CD4-positive, alpha-beta memory T cell (primary cell): ENCODE measurements at regions not wholly inside any gene's neighbourhood (a gene's known extent, or its start where the extent isn't known, plus 50 kb on each side); places are given as distances from the start of the nearest gene placed in this dataset.
A peak's percentile ranks its signal among the peaks of the same experiment; 100 is the strongest.
"Not testable (repeated sequence)": the region's sequence is repeated elsewhere in the genome, so short reads cannot be mapped to it uniquely, and the experiment has no call there.

Experiments used
- CTCF ChIA-PET: fragments of 350-600 bp; sonication (Branson Sonifier 250); formaldehyde crosslinking; loops from one replicate; lab custom pipeline; 2021; ENCODE audit warnings: inconsistent platforms; ENCODE audit not compliant: partially characterized antibody; lab: Charles Lee
- POLR2A ChIA-PET: fragments of 350-600 bp; sonication (Branson Sonifier 250); formaldehyde crosslinking; loops from one replicate; lab custom pipeline; 2021; ENCODE audit not compliant: partially characterized antibody; lab: Charles Lee
- DNase-seq, 5 donors: peaks; one replicate each; pipeline versions ENCODE4 v3.0.0 to v3.0.0-alpha.2; 2020 to 2022; ENCODE audit warnings: mixed read lengths in 1 of 5
- H3K27ac ChIP-seq: one replicate; pipeline ENCODE4 v1.7.0; 2013; ENCODE audit warnings: low read depth, low read length
- H3K27me3 ChIP-seq: 2 replicates; pipeline ENCODE4 v1.7.0; 2013; ENCODE audit warnings: mild to moderate bottlenecking, low read length, moderate library complexity; ENCODE audit not compliant: insufficient read depth
- H3K36me3 ChIP-seq: 2 replicates; pipeline ENCODE4 v1.7.0; 2013; ENCODE audit warnings: mild to moderate bottlenecking, low read length, moderate library complexity; ENCODE audit not compliant: insufficient read depth
- H3K4me1 ChIP-seq: 2 replicates; pipeline ENCODE4 v1.7.0; 2013; ENCODE audit warnings: mild to moderate bottlenecking, low read length, moderate library complexity; ENCODE audit not compliant: insufficient read depth
- H3K4me3 ChIP-seq, 2 donors: one replicate each; pipeline ENCODE4 v1.7.0; 2013; ENCODE audit warnings: low read length in 2 of 2, mild to moderate bottlenecking in 1 of 2
- H3K9me3 ChIP-seq, 2 donors: one replicate each; pipeline ENCODE4 v1.7.0; 2013; ENCODE audit warnings: low read length in 2 of 2, control low read depth in 1 of 2; ENCODE audit not compliant: control insufficient read depth in 1 of 2
- H3K27ac Mint-ChIP-seq, 7 donors: one replicate each; pipeline ENCODE4 v1.8.0; 2020 to 2021; ENCODE audit warnings: mixed read lengths in 7 of 7, mild to moderate bottlenecking in 6 of 7, inconsistent platforms in 3 of 7, moderate library complexity in 3 of 7
- H3K27me3 Mint-ChIP-seq, 2 donors: one replicate each; pipeline ENCODE4 v1.8.0; 2020 to 2021; ENCODE audit warnings: mixed read lengths in 2 of 2
- H3K36me3 Mint-ChIP-seq, 2 donors: one replicate each; pipeline ENCODE4 v1.8.0; 2020 to 2021; ENCODE audit warnings: mixed read lengths in 2 of 2, inconsistent platforms in 1 of 2, mild to moderate bottlenecking in 1 of 2
- H3K4me1 Mint-ChIP-seq, 4 donors: one replicate each; pipeline ENCODE4 v1.8.0; 2020 to 2021; ENCODE audit warnings: mixed read lengths in 4 of 4, mild to moderate bottlenecking in 1 of 4
- H3K4me3 Mint-ChIP-seq, 8 donors: one replicate each; pipeline ENCODE4 v1.8.0; 2020 to 2021; ENCODE audit warnings: mixed read lengths in 8 of 8, mild to moderate bottlenecking in 7 of 8, moderate library complexity in 6 of 8, inconsistent platforms in 3 of 8
- H3K9me3 Mint-ChIP-seq, 8 donors: one replicate each; pipeline ENCODE4 v1.8.0; 2020 to 2021; ENCODE audit warnings: mixed read lengths in 8 of 8, mild to moderate bottlenecking in 5 of 8, inconsistent platforms in 3 of 8, moderate library complexity in 1 of 8
- intact Hi-C: fragments of 100-400 bp; cut with micrococcal nuclease; formaldehyde crosslinking; loops from one replicate; pipeline ENCODE4 v1.15.1; 2023

DNA sequence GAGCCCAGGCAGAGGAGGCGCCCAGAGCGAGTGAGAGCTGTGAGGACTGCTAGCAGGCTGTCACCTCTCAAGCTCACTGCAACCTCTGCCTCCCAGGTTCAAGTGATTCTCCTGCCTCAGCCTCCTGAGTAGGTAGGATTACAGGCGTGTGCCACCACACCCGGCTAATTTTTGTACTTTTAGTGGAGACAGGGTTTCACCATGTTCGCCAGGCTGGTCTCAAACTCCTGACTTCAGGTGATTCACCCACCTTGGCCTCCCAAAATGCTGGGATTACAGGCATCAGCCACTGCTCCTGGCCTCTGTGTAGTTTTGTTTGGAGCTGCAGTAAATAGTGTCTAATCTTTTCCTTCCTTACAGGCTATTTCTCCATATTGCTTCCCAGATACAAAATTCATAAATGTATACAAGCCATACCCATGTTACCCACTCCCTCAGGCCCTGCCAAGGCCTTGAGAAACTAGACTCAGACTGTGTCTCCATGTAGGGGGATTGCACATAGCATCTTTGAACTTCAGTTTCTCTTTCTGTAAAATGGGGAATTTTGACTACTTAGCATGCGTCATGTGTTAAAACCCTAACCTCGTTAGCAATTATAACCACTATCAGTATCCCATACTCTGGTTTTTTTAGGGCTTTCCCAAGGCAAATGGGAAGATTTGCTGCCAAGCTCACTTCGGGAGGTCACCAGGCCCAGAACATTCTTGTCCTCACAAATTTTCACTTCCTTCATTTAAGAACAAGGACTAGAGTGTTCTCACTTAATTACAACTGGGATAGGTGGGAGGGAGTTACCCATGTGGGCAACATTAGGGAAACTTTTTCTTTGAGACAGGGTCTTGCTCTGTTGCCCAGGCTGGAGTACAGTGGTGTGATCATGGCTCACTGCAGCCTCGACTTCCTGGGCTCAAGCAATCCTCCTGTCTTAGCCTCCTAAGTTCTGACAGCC is 67.3 kb upstream of the DDR1 start:
- Histone ChIP-seq H3K4me1 (peaks cover 36% of the 10 kb centered on the region), H3K9me3 (no peaks in the 10 kb centered on the region), H3K36me3 (no peaks in the 10 kb centered on the region), H3K4me3 (no peak overlapping the region), H3K27ac (no peak overlapping the region), H3K27me3 (no peaks in the 10 kb centered on the region)
- peak overlapping the region in 1 of 8 donors; percentile 70 for H3K4me3 Mint-ChIP-seq
- H3K36me3 Mint-ChIP-seq = peaks cover 4 to 9% of the 10 kb centered on the region in 2 donors
- CTCF ChIA-PET = interaction anchor here (8.0 kb wide), 1 partner anchor 13 kb away, joined by 39 read pairs; no protein-coding TSS in a partner anchor
- H3K27me3 Mint-ChIP-seq = no peaks in the 10 kb centered on the region
- H3K9me3 Mint-ChIP-seq = no peaks in the 10 kb centered on the region
- POLR2A ChIA-PET = interaction anchor here (0.7 kb wide), 1 partner anchor 23 kb away, joined by 4 read pairs; no protein-coding TSS in a partner anchor
- H3K27ac Mint-ChIP-seq = peak overlapping the region; percentile 63 to 88 (median 82)
- no peak for DNase-seq
- H3K4me1 Mint-ChIP-seq = peaks cover 51 to 82% (median 62%) of the 10 kb centered on the region in 4 donors
- intact Hi-C loops = no loop called here

DNA sequence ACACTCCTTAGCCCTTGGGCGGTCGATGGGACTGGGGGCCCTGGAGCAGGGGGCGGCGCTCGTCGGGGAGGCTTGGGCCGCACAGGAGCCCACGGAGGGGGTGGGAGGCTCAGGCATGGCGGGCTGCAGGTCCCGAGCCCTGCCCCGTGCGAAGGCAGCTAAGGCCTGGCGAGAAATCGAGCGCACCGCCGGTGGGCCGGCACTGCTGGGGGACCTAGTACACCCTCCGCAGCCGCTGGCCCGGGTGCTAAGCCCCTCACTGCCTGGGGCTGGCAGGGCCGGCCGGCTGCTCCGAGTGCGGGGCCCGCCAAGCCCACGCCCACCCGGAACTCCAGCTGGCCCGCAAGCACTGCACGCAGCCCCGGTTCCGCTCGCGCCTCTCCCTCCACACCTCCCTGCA is 68.0 kb upstream of the DDR1 start:
- H3K4me3 Mint-ChIP-seq, H3K9me3 Mint-ChIP-seq, H3K9me3 ChIP-seq, H3K4me3 ChIP-seq, intact Hi-C loops, H3K27me3 ChIP-seq, H3K27ac ChIP-seq, H3K36me3 Mint-ChIP-seq, DNase-seq, H3K36me3 ChIP-seq, H3K27me3 Mint-ChIP-seq: not testable (repeated sequence)
- Mint-ChIP-seq H3K27ac (peak overlapping the region in 2 of 7 donors; percentile 25 to 63), H3K4me1 (peaks cover 47 to 78% (median 59%) of the 10 kb centered on the region in 4 donors)
- peaks cover 39% of the 10 kb centered on the region for H3K4me1 ChIP-seq
- ChIA-PET CTCF (interaction anchor here (1.1 to 8.0 kb wide), 3 partner anchors 13 to 263 kb away, joined by 3 to 39 read pairs (median 3); no protein-coding TSS in a partner anchor), POLR2A (interaction anchor here (2.1 kb wide), 1 partner anchor 23 kb away, joined by 8 read pairs; no protein-coding TSS in a partner anchor)

DNA sequence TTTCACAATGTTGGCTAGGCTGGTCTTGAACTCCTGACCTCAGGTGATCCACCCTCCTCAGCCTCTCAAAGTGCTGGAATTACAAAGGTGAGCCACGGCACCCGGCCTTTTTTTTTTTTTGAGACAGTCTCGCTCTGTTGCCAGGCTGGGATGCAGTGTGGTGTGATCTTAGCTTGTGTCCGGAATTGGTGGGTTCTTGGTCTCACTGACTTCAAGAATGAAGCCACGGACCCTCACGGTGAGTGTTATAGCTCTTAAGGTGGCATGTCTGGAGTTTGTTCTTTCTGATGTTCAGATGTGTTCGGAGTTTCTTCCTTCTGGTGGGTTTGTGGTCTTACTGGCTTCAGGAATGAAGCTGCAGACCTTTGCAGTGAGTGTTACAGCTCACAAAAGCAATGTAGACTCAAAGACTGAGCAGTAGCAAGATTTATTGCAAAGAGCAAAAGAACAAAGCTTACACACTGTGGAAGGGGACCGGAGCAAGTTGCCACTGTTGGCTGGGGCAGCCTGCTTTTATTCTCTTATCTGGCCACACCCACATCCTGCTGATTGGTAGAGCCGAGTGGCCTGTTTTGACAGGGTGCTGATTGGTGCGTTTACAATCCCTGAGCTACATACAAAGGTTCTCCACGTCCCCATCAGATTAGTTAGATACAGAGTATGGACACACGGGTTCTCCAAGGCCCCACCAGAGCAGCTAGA is 69.1 kb upstream of the DDR1 start:
- H3K4me3 Mint-ChIP-seq = peak overlapping the region in 2 of 8 donors; percentile 3 to 40
- intact Hi-C loops = not testable (repeated sequence)
- peaks cover 52 to 80% (median 64%) of the 10 kb centered on the region in 4 donors for H3K4me1 Mint-ChIP-seq

DNA sequence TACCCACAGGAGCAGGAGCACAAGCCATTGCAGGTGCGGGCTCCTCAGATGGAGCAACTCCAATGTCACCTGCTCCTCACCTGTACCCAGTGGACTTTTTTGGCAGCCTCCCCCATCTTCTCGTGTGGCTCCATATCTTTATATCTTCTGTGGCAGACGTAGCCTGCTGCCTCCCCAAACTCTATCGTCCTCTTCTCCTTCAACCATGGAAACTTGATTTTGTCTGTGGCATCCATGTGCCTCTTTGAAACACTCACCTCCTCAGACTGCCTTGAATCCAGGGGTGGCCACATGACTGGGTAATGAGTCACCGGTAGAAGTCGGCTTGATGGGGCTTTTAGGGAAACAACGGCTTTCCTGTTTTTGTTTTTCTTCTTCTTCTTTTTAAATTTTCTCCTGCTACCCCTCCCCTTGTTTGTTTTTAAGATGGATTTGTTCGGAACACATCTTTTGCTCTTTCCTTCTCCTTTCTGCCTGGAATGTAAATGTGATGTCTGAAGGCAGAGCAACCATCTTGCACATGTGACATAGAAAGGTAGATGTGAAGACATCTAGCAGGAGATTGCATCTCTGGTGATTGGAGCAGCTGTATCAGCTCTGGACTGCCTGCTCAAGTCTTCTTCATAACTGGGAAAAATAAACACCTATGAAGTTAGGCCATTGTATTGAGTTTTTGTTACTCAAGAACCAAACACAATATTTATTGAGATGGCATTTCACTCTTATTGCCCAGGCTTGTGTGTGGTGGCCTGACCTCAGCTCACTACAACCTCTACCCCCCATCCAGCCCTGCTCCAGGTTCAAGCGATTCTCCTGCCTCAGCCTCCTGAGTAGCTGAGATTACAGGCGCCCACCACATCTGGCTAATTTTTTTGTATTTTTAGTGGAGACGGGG is 69.9 kb upstream of the DDR1 start:
- DNase-seq = peak in 1 of 5 donors; percentile 70
- Mint-ChIP-seq H3K4me3 (peak overlapping the region in 7 of 8 donors; percentile 29 to 69 (median 56)), H3K27me3 (no peaks in the 10 kb centered on the region), H3K4me1 (peaks cover 50 to 80% (median 65%) of the 10 kb centered on the region in 4 donors), H3K27ac (peak overlapping the region; percentile 7 to 92 (median 75)), H3K9me3 (no peaks in the 10 kb centered on the region), H3K36me3 (peaks cover 3 to 4% of the 10 kb centered on the region in 2 donors)
- Histone ChIP-seq H3K4me1 (peaks cover 58% of the 10 kb centered on the region), H3K27me3 (no peaks in the 10 kb centered on the region), H3K27ac (no peak overlapping the region), H3K4me3 (no peak overlapping the region), H3K36me3 (no peaks in the 10 kb centered on the region), H3K9me3 (no peaks in the 10 kb centered on the region)
- ChIA-PET CTCF (interaction anchor here (1.4 to 8.0 kb wide), 2 partner anchors 15 to 84 kb away, joined by 5 to 39 read pairs; no protein-coding TSS in a partner anchor), POLR2A (interaction anchor here (0.6 to 2.1 kb wide), 5 partner anchors 10 to 45 kb away, joined by 3 to 15 read pairs (median 3); no protein-coding TSS in a partner anchor)
- intact Hi-C loops = loop anchor here (5.0 kb wide), 1 partner anchor 72 kb away; the partner anchor contains the start of genes FLOT1 and IER3

More for the DNA sequence above, 69.1 kb upstream of the DDR1 start:
- ChIA-PET POLR2A (interaction anchor here (0.6 to 2.1 kb wide), 3 partner anchors 9 to 27 kb away, joined by 3 to 8 read pairs (median 3); no protein-coding TSS in a partner anchor), CTCF (interaction anchor here (0.6 to 8.0 kb wide), 5 partner anchors 14 to 264 kb away, joined by 3 to 39 read pairs (median 3); no protein-coding TSS in a partner anchor)
- H3K36me3 Mint-ChIP-seq, H3K27ac ChIP-seq, H3K9me3 Mint-ChIP-seq, H3K4me3 ChIP-seq, H3K27me3 ChIP-seq, DNase-seq, H3K36me3 ChIP-seq, H3K9me3 ChIP-seq, H3K27me3 Mint-ChIP-seq: not testable (repeated sequence)
- peak overlapping the region; percentile 25 to 90 (median 63) for H3K27ac Mint-ChIP-seq
- peaks cover 50% of the 10 kb centered on the region for H3K4me1 ChIP-seq

DNA sequence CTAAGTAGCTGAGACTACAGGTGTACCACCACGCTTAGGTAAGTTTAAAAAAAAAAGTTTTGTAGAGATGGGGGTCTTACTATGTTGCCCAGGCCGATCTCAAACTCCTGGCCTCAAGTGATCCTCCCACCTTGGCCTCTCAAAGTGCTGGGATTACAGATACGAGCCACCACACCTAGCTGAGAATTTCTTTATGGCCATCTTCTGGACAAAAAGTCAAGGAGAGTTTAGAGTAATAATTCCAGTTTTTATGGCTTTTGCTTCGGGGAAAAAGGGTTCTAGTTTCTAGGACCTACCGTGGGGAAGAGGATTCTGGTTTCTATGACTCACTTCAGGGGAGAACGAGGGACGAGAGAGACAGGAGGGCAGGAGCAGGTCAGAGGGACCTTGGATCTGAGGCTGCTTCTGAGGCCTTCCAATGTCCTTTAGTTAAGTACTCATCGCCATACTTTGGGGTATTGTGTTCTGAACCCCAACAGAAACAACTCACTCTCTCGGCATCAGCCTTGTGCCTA is 69.3 kb upstream of the IER3 start:
- no peaks in the 10 kb centered on the region for H3K27me3 Mint-ChIP-seq
- peak overlapping the region in 6 of 8 donors; percentile 27 to 58 (median 42) for H3K4me3 Mint-ChIP-seq
- H3K27me3 ChIP-seq = no peaks in the 10 kb centered on the region

More for the DNA sequence above, 69.3 kb upstream of the IER3 start:
- H3K4me1 Mint-ChIP-seq = peaks cover 50 to 75% (median 65%) of the 10 kb centered on the region in 4 donors
- ChIA-PET POLR2A (interaction anchor here (0.9 to 1.7 kb wide), 6 partner anchors 8 to 76 kb away, joined by 3 to 15 read pairs (median 3); no protein-coding TSS in a partner anchor), CTCF (interaction anchor here (3.7 to 8.0 kb wide), 2 partner anchors 8 to 16 kb away, joined by 16 to 39 read pairs; no protein-coding TSS in a partner anchor)
- Histone ChIP-seq H3K9me3 (no peaks in the 10 kb centered on the region), H3K4me1 (peaks cover 61% of the 10 kb centered on the region), H3K4me3 (no peak overlapping the region), H3K27ac (no peak overlapping the region), H3K36me3 (no peaks in the 10 kb centered on the region)
- H3K27ac Mint-ChIP-seq = peak overlapping the region; percentile 10 to 92 (median 84)
- no peak for DNase-seq
- peaks cover 1 to 4% of the 10 kb centered on the region in 2 donors for H3K36me3 Mint-ChIP-seq
- H3K9me3 Mint-ChIP-seq = no peaks in the 10 kb centered on the region
- intact Hi-C loops = loop anchor here (5.0 kb wide), 1 partner anchor 71 kb away; the partner anchor contains the start of genes FLOT1 and IER3
